Activated naive CD8-positive, alpha-beta T cell treated with anti-CD3 and anti-CD28 coated beads, Interleukin-2, amount 10 ng/mL, durations not matched to agents 7 days and 5 days (primary cell): ENCODE measurements at regions not wholly inside any gene's neighbourhood (a gene's known extent, or its start where the extent isn't known, plus 50 kb on each side); places are given as distances from the start of the nearest gene placed in this dataset.

Experiments
- ATAC-seq: fragments of 150-1000 bp; cut with Tn5 transposase; one replicate; pipeline ENCODE4 v1.10.0; 2021; ENCODE audit warnings: low read depth, moderate library complexity
- POLR2A ChIA-PET: fragments of 350-600 bp; sonication (Branson Sonifier 250); formaldehyde crosslinking; loops from one replicate; lab custom pipeline; 2021; ENCODE audit warnings: antibody characterized with exemption; lab: Charles Lee
- DNase-seq: peaks from one replicate; pipeline ENCODE4 v3.0.0; 2021
- H3K27ac Mint-ChIP-seq: one replicate; pipeline ENCODE4 v1.8.0; 2022; ENCODE audit warnings: mild to moderate bottlenecking, mixed read lengths
- H3K27me3 Mint-ChIP-seq: one replicate; pipeline ENCODE4 v1.8.0; 2022; ENCODE audit warnings: mild to moderate bottlenecking, moderate library complexity, mixed read lengths
- H3K36me3 Mint-ChIP-seq: one replicate; pipeline ENCODE4 v1.8.0; 2021; ENCODE audit warnings: mild to moderate bottlenecking, mixed read lengths
- H3K4me1 Mint-ChIP-seq: one replicate; pipeline ENCODE4 v1.8.0; 2021; ENCODE audit warnings: mixed read lengths
- H3K4me3 Mint-ChIP-seq: one replicate; pipeline ENCODE4 v1.8.0; 2022; ENCODE audit warnings: mild to moderate bottlenecking, moderate library complexity, mixed read lengths
- H3K9me3 Mint-ChIP-seq: one replicate; pipeline ENCODE4 v1.8.0; 2021; ENCODE audit warnings: mixed read lengths

DNA sequence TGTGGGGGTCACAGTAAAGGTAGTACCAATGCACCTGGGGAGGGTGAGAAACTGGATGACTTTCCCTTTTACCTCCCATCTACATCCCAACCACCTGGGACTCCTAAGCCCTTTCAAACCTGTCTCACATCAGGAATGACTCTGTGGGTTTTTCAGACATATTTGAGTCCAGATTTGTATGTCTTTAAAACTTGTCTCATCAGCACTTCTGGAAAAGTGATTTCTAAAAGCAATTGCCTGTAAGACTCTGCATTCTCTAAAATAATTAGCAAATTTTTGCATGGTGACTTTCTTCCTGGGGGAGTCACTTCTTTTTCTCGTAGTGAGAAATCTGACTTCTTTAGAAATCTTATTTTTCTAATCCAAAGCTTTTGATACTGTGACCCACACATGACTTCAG is 1553.0 kb upstream of the PIK3C3 start:
- POLR2A ChIA-PET: no interaction called here
- Mint-ChIP-seq H3K4me1 (no peaks in the 10 kb centered on the region), H3K4me3 (no peak overlapping the region), H3K27me3 (no peaks in the 10 kb centered on the region), H3K27ac (no peak overlapping the region), H3K36me3 (no peaks in the 10 kb centered on the region), H3K9me3 (peaks cover 3% of the 10 kb centered on the region)
- DNase-seq (no peak), ATAC-seq (no peak)

DNA sequence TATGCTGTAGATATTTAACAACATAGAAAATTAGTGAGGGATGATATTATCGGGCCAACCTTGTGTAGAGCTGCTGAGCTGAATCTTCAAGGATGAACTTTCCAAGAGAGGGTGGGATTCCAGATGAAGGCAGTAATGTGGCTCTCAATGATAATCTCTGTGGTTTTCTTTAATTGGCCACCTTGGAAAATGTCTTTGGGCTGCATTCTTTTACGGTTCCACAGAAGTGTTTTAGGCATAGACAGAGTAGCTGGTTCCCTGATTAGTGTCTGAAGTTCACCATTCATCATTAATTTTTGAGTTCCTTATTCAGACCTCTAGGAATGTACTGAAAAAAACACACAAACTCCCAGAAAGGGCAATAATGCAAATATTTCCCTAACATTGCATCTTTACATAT is 1566.9 kb upstream of the PIK3C3 start:
- H3K36me3 Mint-ChIP-seq: no peaks in the 10 kb centered on the region
- DNase-seq (no peak), ATAC-seq (no peak)
- H3K27ac Mint-ChIP-seq: no peak overlapping the region
- no peak overlapping the region for H3K4me3 Mint-ChIP-seq
- no peaks in the 10 kb centered on the region for H3K9me3 Mint-ChIP-seq
- POLR2A ChIA-PET: no interaction called here
- no peaks in the 10 kb centered on the region for H3K27me3 Mint-ChIP-seq
- H3K4me1 Mint-ChIP-seq: no peaks in the 10 kb centered on the region

DNA sequence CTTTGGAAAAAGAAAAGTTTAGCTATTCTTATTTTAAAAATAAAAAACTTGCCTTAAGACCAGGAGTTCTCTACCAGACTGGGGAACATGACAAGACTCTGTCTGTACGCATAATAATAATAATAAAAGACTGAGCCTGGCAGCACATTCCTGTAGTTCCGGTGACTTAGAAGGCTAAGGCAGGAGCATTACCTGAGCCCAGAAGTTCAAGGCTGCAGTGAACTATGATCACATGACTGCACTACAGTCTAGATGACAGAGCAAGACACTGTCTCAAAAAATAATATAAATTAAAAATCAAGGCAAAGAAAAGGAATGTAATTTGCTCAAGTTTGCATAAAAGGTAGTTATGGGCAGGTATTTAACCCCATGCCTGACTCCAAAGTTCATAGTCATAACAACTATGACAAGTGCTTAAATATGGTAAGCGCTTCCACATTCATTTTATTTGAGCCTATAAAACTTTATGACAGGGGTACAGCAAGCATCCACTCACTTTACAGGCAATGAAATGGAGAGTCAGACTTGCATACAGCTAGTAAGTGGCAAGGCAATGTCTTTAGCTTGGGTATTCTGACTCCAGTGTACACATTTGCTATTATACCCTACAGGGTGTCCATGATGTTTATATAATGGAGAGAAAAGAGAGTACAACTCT is 1567.8 kb upstream of the PIK3C3 start:
- Mint-ChIP-seq H3K27me3 (no peaks in the 10 kb centered on the region), H3K4me1 (no peaks in the 10 kb centered on the region), H3K36me3 (no peaks in the 10 kb centered on the region), H3K27ac (no peak overlapping the region), H3K9me3 (no peaks in the 10 kb centered on the region), H3K4me3 (no peak overlapping the region)
- DNase-seq (no peak), ATAC-seq (no peak)
- POLR2A ChIA-PET: no interaction called here

DNA sequence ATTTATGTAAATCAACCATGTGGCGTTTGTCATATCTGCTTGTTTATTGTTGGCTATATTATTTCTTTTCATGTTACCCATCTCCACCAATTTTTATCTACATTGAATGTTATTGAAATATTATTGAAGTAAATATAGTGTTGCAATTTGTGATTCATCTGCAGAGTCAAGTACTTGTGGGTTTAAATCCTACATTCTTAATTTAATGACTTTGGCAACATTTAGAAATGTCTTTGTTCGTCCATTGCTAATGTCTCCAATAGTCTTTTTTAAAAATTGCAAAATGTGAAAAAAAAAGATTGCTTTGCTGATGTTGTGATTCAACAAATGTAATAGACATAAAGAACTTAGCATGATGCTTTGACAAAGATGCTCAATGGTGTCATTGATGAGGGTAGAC is 1572.8 kb upstream of the PIK3C3 start:
- H3K9me3 Mint-ChIP-seq: no peaks in the 10 kb centered on the region
- POLR2A ChIA-PET: no interaction called here
- no peaks in the 10 kb centered on the region for H3K4me1 Mint-ChIP-seq
- H3K27me3 Mint-ChIP-seq: no peaks in the 10 kb centered on the region
- DNase-seq: no peak
- H3K4me3 Mint-ChIP-seq: no peak overlapping the region
- H3K36me3 Mint-ChIP-seq: no peaks in the 10 kb centered on the region
- ATAC-seq: no peak
- H3K27ac Mint-ChIP-seq: no peak overlapping the region

DNA sequence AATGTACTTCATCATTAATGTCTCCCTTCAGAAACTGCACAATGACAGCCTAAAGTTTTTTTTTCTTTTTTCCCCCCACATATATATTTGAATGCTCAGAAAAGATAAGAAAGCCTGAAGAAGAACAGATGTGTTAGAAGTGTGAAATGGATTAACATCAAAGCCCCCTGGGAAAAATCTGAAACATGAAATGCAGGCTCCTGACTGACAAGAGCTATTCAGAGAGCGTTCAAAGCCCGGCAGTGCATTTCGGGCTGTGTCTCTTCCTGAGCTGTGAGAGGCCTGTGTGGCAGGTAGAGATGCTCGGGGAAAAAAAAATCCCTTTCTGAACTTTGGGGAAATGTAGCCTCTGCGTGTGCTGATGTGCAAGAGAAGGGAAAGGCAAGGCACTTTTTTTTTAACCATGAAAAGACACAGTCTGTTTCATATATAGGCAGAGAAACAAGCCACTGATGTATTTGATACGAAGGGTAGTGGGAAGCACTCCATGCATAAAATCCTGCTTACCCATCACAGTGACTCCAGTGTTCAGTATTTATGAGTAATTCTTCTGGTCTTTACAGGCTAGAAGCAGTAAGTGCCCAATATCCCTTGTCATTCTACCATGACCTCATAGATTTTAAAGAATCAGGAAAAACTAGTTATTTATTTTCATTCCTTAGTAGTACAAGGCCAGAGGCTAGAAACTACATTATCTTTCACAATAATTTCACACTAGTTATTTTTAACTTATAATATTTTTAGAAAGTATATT is 1574.2 kb upstream of the PIK3C3 start:
- Mint-ChIP-seq H3K27ac (no peak overlapping the region), H3K9me3 (no peaks in the 10 kb centered on the region), H3K36me3 (no peaks in the 10 kb centered on the region), H3K27me3 (no peaks in the 10 kb centered on the region), H3K4me3 (no peak overlapping the region), H3K4me1 (no peaks in the 10 kb centered on the region)
- ATAC-seq: no peak
- no peak for DNase-seq
- POLR2A ChIA-PET: no interaction called here

DNA sequence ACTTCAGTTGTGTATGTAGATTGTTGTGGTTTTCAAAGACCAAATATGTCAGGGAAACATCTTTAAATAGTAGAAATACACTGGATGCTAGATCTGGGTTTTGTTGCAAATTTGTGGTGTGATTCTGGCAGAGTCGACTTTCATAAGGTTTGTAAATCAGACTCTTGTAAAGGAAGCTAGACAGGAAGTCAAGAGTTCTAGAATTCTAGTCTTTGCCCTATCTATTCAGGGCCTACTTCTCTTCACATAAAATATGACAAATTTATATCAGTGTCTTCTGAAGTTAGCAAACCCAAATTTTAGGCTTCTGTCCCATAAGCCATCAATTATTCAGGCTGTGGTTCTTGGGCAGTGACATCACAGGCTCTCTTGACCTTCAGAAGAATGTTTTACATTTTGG is 1579.2 kb upstream of the PIK3C3 start:
- Mint-ChIP-seq H3K27ac (no peak overlapping the region), H3K36me3 (no peaks in the 10 kb centered on the region), H3K9me3 (peaks cover 7% of the 10 kb centered on the region), H3K27me3 (no peaks in the 10 kb centered on the region), H3K4me1 (no peaks in the 10 kb centered on the region), H3K4me3 (no peak overlapping the region)
- ATAC-seq (no peak), DNase-seq (no peak)
- POLR2A ChIA-PET: no interaction called here

DNA sequence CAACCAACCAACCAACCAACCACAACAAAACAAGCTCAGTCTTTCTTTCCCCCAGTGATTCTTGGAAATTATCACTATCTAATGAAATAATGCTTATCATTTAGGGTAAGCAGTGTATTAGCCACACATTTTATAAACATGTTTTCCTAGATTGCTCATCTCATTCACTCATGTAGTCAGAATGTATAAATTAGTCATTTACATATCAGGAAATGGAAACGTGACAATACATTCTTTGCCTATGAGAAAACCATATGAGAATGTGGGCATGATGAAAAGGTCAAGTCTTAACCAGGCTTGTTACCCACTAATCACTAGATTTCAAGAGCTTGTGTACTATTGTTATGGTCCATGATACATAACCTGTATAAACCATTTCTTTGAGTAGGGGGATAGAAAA is 1583.4 kb upstream of the PIK3C3 start:
- H3K36me3 Mint-ChIP-seq: no peaks in the 10 kb centered on the region
- H3K4me1 Mint-ChIP-seq: no peaks in the 10 kb centered on the region
- no peak overlapping the region for H3K27ac Mint-ChIP-seq
- ATAC-seq (no peak), DNase-seq (no peak)
- no peaks in the 10 kb centered on the region for H3K27me3 Mint-ChIP-seq
- H3K4me3 Mint-ChIP-seq: no peak overlapping the region
- peaks cover 11% of the 10 kb centered on the region for H3K9me3 Mint-ChIP-seq
- POLR2A ChIA-PET: no interaction called here

DNA sequence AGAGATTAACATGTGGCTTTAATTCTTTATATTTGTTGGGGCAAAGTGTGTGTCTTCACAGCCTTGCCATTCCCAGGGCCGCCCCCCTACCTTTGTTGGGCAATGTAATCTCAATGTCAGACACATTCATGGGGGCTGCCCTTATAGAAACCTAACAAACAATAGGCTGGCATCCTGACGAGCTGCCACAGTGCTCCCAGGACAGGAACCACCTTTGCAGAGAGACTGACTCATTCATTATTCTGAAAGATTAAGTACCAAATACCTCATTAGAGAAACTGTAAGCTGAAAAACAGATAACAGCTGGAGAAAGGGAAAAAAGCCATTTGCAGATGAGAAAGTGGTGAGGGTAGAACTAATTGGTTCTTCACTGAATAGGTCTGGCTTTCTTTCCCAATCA is 1587.5 kb upstream of the PIK3C3 start:
- DNase-seq: no peak
- ATAC-seq: no peak
- H3K36me3 Mint-ChIP-seq: no peaks in the 10 kb centered on the region
- POLR2A ChIA-PET: no interaction called here
- H3K4me3 Mint-ChIP-seq: no peak overlapping the region
- H3K27me3 Mint-ChIP-seq: no peaks in the 10 kb centered on the region
- H3K9me3 Mint-ChIP-seq: peaks cover 13% of the 10 kb centered on the region
- no peaks in the 10 kb centered on the region for H3K4me1 Mint-ChIP-seq
- H3K27ac Mint-ChIP-seq: no peak overlapping the region

DNA sequence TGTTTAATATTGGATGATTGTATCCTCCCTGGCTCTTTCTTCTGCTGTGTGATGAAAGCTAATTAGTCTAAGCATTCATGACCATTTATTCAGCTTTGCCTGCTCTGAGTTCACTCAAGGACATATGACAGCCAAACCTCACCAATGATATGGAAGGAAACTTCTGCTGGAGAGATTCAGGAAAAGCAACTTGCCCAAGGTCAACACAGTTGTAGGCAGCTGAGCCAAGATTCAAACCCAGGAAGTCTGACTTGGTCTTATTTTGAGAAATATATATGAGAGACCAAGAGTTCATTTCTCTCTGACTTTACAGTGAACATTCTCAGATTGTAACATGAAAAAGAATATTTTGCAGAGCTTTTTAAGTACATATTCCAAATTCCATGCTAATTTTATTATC is 1588.5 kb upstream of the PIK3C3 start:
- Mint-ChIP-seq H3K4me3 (no peak overlapping the region), H3K9me3 (peaks cover 6% of the 10 kb centered on the region), H3K36me3 (no peaks in the 10 kb centered on the region), H3K27ac (no peak overlapping the region), H3K27me3 (no peaks in the 10 kb centered on the region), H3K4me1 (no peaks in the 10 kb centered on the region)
- ATAC-seq (no peak), DNase-seq (no peak)
- POLR2A ChIA-PET: no interaction called here

DNA sequence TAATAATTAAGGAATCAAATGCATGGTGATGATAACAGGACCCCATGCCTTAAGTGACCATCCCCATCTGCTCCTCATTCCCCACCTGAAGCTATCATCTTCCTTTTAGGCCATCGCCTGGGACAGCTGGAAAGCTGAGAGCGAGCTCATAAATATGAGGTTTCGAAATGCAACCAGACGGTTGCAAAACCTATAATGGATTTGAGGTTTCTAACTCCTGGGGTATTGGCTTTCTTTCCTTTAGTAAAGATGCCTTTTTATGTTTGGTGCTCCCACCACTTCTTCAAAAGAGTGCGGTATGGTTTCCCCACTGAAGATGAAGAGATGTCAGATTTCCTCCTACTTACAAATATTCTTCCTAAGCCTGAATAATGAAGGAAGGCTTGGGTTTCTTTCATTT is 1589.5 kb upstream of the PIK3C3 start:
- Mint-ChIP-seq H3K4me1 (no peaks in the 10 kb centered on the region), H3K9me3 (peaks cover 5% of the 10 kb centered on the region), H3K27me3 (no peaks in the 10 kb centered on the region), H3K36me3 (no peaks in the 10 kb centered on the region), H3K4me3 (no peak overlapping the region), H3K27ac (no peak overlapping the region)
- no peak for DNase-seq
- POLR2A ChIA-PET: no interaction called here
- no peak for ATAC-seq

DNA sequence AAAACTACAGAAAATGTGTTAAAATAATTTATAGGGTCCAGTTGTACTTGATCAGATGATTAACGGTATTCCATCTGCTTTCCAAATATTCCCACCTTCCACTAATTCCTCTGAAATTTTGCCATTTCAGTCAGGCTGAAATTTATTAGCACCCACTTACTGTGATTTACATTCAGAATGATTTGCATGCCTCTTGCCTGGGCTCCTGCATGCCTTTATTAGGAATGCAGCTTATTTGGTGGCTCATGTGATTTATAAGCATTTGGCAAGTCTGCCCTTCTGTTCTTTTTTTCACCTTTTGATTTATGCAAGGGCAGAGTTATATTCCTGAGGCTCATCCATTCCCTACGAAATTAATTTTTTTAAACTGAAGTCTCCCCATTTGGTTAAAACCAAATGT is 1594.5 kb upstream of the PIK3C3 start:
- Mint-ChIP-seq H3K4me3 (no peak overlapping the region), H3K9me3 (peaks cover 2% of the 10 kb centered on the region)

DNA sequence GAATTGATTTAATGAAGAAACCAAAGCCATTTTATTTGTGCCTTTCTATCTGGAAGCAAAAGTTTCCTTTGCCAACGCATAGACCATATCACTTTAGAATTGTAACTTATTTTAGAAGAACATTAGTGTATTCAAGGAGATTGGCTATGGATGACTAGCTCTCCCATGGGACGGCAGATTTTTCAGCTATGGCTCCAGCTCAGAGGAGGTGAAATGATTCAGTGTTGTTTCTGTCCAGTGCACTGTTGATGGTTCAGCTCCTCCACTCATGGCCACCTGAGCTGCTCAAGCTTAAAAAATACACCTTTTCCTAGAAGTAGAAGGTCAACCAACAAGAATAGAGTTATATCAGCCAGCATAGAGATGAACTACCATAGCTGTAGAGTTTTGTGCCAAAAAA is 1597.5 kb upstream of the PIK3C3 start:
- Mint-ChIP-seq H3K27ac (no peak overlapping the region), H3K27me3 (no peaks in the 10 kb centered on the region), H3K4me1 (no peaks in the 10 kb centered on the region), H3K9me3 (no peaks in the 10 kb centered on the region), H3K36me3 (no peaks in the 10 kb centered on the region), H3K4me3 (no peak overlapping the region)
- ATAC-seq (no peak), DNase-seq (no peak)
- POLR2A ChIA-PET: no interaction called here

More for the DNA sequence above, 1594.5 kb upstream of the PIK3C3 start:
- no peaks in the 10 kb centered on the region for H3K36me3 Mint-ChIP-seq
- no peak overlapping the region for H3K27ac Mint-ChIP-seq
- DNase-seq (no peak), ATAC-seq (no peak)
- POLR2A ChIA-PET: no interaction called here
- H3K27me3 Mint-ChIP-seq: no peaks in the 10 kb centered on the region
- H3K4me1 Mint-ChIP-seq: no peaks in the 10 kb centered on the region

DNA sequence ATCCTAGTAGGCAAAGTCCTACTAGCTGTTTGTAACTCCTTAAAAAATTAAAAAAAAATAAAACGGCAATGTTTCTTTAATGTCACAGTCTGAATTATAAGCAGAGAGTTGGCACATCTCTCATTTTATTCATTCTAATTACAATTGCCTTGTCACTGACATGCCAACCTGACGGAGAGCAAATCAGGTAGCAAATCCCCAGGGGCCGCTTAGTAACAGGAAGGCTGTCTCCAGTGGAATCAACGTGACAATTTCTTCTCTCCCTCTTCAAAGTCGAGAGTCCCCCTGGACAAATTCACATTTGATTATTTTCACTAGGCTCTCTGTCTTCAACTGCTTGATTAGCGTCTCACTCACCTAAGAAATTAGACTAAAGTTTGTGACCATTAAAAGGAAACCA is 1598.9 kb upstream of the PIK3C3 start:
- DNase-seq: no peak
- Mint-ChIP-seq H3K9me3 (no peaks in the 10 kb centered on the region), H3K27me3 (no peaks in the 10 kb centered on the region), H3K4me3 (no peak overlapping the region), H3K4me1 (no peaks in the 10 kb centered on the region), H3K36me3 (no peaks in the 10 kb centered on the region), H3K27ac (no peak overlapping the region)
- POLR2A ChIA-PET: no interaction called here
- ATAC-seq: no peak

DNA sequence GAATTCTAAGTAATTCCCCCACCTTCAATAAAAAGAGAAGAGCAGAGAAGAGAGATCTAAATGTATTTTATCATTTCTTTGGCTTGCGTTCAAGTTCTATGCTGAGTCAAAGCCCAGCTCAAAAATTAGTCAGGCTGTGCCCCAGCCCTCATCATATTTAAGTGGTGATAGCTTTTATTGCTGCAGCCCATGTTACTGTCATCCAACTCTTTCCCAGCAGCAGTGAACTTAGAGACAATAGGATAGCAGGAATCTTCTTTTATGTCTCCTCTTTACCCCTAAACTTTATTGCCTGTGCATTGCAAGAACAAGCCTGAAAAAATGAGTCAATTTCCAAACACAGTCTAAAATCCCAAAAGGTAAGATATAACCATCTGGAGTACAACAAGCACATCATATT is 1599.3 kb upstream of the PIK3C3 start:
- Mint-ChIP-seq H3K4me3 (no peak overlapping the region), H3K4me1 (no peaks in the 10 kb centered on the region), H3K36me3 (no peaks in the 10 kb centered on the region), H3K27me3 (no peaks in the 10 kb centered on the region), H3K27ac (no peak overlapping the region), H3K9me3 (no peaks in the 10 kb centered on the region)
- DNase-seq: no peak
- POLR2A ChIA-PET: no interaction called here
- no peak for ATAC-seq
